NCI-H1105 (cell line): ENCODE measurements at regions not wholly inside any gene's neighbourhood (a gene's known extent, or its start where the extent isn't known, plus 50 kb on each side); places are given as distances from the start of the nearest gene placed in this dataset.
"Not testable (repeated sequence)": the region's sequence is repeated elsewhere in the genome, so short reads cannot be mapped to it uniquely, and the experiment has no call there.

Experiments used
- DNase-seq: peaks from one replicate; lab custom pipeline; 2025; lab: John Stamatoyannopoulos, UW

DNA sequence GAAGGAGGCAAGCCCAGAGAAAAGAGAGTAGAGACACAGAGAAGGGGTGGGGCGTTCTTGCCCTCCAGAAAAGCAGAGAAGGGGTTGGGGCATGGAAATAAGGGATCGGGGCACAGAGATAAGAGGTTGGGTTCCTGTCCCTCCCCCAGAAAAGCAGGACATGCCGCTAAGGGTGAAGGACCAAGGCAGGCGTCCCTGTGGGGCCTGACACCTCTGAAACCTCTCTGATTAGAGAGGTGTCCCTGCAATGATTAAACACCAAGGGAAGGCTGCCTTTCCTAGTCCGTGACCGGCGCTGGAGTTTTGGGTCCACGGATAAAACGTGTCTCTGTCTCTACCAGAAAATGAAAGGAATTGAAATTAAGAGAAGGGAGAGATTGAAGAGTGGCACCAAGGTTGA is 914.0 kb upstream of the CRIM1 start:
- not testable (repeated sequence) for DNase-seq

GRCh38 chr2:35440308-35440707 is 915.3 kb upstream of the CRIM1 start:
- not testable (repeated sequence) for DNase-seq

- not testable (repeated sequence) for DNase-seq
These were observed 918.7 kb upstream of the CRIM1 start for GRCh38 chr2:35436893-35437292.

DNA sequence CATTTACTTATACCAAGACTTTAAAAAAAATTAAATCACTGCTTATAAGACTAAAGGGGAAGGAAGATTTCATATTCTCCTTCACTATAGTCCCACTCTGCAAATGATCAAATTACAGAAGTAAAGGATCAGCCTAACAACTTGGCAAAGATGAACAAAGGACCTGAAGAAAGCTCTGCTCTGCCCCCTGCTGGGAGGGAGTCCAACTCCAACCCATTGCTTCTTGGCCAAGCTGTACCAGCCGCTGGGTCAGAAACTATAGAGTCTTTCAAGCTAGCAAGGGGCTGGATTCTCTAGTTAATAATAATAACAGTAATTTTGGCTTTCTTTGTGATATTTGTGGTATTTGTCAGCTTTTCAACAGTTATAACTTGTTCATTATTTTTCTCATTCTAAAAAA is 927.0 kb upstream of the CRIM1 start:
- no peak for DNase-seq

DNA sequence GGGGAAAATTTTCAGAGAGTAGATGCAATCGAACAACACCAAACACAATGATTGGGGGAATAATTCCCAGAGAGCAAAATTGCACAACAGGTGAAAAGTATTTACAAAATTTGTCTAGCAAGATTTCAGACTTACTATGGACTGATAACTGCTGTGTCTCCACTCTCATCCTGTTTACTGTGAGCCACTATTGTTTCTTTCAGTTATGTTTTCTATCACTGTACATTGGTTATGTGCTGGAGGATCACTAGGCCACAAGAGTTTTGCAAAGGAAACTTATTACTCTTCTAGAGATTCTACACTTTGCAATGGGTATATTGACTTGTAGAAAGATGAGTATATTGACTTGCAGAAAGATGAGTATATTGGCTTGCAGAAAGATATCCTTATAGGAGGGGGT is 934.1 kb upstream of the CRIM1 start:
- no peak for DNase-seq

DNA sequence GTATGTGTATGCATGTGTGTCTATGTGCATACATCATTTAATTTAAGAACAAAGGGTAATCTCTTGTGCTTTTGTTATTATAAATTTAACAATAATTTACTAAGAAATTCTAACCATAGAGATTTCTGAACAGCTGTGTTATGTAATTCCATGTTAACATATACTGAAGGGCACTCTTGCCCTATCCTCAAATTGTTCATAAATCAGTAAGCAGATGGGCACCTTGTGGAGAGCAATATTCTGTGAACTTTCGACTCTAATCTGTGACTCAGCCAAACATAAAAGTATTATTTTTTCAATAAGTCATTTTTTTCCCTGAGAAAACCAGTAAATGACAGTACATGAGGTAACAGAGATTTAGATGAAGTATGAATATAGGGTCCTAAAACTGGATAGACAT is 938.3 kb upstream of the CRIM1 start:
- DNase-seq: no peak

DNA sequence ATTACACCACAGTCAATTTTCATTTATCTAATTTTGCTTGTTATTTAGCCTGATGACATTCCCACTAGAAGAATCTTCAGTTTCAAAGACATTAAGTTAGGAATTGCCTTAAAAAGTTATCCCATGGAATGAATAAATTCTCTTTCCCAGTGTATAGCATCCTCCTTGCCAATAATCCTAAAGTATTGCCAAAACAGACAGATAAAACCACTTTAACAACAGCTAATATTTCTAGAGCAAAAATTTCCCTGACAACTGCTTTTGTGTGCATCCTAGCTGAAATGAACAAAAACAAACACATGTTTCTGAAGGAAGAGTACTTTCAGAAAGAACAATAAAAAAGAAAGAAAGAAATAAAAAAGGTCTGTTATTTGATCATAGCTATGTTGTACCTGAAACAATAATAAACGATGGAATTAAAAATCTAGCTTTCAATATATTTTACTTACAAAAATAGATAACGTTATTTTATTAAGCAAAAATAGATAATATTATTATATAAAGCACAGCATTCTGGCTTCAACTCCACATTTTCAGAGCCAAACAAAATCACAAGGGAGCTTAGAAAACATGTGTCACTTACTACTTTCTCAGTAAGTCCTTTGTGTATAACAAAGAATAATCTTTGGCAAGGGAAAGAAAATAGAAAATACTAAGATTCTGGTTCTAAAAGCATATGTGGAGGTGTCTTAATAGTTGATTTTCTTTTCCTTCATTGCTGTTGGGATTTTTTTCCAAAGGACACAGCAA is 939.0 kb upstream of the CRIM1 start:
- DNase-seq: no peak

DNA sequence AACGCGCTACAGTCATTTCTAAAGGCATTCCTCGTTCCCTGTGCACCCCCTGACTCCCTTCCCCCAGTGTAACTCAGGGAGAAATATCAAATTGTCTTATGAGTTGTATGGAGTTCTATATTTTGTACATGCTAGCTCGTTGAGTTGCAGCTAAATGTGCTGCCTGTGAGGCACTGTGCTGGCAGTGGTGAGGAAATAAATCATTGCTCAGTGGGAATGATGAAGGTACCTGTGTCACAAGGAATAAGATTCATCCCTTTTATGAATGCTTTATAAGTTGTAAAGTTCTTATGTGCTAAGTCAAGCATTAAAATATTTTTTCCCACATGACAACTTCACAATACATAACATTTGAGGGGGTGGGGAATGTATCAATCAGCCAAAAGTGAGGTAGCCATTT is 939.6 kb upstream of the CRIM1 start:
- no peak for DNase-seq

GRCh38 chr2:35415282-35415681 is 940.3 kb upstream of the CRIM1 start:
- DNase-seq: no peak

DNA sequence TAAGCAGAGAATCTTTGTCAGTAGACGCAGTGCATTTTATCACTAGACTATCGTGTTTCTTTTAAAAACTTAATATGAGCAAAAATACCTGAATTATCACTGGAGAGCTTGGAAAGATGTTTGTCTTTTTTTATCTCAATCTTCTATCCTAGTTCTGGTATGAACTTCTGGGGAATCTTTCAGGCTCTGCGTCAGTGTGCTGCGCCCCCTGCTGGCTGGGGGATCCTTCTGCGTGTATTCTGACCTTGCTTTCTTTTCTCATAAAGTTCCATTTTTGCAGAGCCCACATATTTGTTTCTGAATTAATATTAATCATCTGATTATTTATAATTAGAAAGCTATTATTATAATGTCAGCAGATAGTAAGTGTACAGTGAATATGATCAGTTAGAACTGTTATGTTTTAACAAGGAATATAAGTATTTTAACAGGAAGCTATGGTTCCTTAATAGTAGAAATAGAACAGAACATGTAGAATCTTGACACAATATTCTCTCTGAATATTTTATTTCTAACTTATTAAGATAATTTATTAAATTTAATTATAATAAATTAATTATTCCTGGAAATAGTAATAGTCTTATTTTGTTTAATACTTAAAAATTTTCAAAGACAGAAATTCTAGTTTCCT is 945.0 kb upstream of the CRIM1 start:
- peak; percentile 17 for DNase-seq

DNA sequence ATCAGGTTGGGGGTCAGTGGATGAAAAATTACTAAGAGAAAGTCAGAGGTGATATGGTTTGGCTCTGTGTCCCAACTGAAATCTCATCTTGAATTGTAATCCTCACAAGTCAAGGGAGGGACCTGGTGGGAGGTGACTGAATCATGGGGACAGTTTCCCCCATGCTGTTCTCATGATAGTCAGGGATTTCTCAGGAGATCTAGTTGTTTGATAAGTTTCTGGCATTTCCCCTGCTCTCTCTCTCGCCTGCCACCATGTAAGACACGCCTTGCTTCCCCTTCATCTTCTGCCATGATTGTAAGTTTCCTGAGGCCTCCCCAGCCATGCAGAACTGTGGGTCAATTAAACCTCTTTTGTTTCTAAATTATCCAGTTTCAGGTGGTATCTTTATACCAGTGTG is 945.8 kb upstream of the CRIM1 start:
- DNase-seq: no peak

DNA sequence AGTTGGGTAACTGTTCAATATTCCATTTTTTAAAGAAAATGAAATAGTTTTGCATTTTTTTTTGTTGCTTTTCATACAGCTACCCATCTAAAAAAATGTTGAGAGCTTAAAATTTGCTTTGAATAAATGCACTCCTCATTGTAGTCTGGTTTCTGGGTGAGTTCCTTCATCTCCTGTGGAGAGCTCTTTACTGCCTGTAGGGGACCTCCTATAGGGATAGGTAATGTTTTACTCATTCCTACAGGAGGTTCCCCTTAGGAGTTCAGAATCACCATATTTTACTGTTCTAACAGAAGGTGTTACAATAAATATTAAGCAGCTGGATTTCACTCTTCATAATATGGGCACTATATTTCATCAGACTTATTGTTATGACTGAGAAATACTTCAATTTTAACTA is 947.3 kb upstream of the CRIM1 start:
- no peak for DNase-seq

- DNase-seq: no peak
These were observed 963.7 kb upstream of the CRIM1 start for GRCh38 chr2:35391736-35392442.

- no peak for DNase-seq
These were observed 976.8 kb upstream of the CRIM1 start for GRCh38 chr2:35378791-35379190.

GRCh38 chr2:35374845-35375244 is 980.7 kb upstream of the CRIM1 start:
- no peak for DNase-seq

- no peak for DNase-seq
These were observed 989.7 kb upstream of the CRIM1 start for GRCh38 chr2:35365859-35366258.

- DNase-seq: no peak
These were observed 999.2 kb upstream of the CRIM1 start for GRCh38 chr2:35356332-35356731.

DNA sequence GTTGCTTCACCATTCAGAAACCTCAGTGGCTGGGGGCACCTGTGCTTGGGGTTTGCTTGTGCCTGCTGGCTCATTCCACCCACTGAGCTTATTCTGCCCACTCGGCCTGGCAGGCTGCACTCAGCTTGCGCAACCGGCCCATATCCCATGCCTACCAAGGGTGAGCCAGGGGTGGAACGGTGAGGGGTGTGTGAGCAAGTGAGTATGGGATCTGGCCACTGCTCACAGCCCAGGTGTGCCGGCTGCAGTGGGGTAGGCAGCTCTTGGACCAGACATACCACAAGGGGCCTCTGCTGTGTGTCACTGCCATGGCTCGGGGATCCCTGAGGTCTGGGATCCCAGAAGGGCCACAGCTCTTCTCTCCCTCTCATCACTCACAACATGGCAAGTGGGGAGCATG is 1000.5 kb upstream of the CRIM1 start:
- DNase-seq: no peak

DNA sequence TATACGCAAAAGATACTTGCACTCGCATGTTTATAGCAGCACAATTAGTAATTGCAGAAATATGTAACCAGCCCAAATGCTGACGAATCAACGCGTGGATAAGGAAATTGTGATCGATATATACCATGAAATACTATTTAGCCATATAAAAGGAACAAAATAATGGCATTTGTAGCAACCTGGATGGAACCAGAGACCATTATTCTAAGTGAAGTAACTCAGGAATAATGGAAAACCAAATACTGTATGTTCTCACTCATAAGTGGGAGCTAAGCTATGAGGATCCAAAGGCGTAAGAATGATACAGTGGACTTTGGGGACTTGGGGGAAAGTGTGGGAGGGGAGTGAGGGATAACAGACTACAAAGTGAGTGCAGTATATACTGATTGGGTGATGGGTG is 1008.0 kb upstream of the CRIM1 start:
- DNase-seq: no peak

GRCh38 chr2:35343135-35343534 is 1012.4 kb upstream of the CRIM1 start:
- no peak for DNase-seq

DNA sequence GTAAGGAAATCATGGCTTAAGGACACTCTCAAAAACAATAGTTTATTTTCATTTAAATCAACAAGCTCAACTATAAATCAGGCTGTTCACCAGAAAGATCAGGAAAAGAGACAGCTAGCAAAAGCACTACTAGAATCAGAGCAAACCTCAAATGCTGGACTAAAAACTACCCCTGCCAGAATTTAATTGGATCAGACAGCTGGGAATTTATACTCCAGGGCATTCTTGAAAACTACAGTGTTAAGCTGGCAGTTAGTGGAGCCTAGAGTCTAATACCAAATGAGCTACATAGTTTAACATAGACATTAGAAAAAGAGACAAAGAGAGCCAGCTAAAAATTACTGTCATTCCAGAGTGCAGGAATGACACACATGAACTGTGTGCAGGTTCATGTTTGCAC is 1016.4 kb upstream of the CRIM1 start:
- no peak for DNase-seq

DNA sequence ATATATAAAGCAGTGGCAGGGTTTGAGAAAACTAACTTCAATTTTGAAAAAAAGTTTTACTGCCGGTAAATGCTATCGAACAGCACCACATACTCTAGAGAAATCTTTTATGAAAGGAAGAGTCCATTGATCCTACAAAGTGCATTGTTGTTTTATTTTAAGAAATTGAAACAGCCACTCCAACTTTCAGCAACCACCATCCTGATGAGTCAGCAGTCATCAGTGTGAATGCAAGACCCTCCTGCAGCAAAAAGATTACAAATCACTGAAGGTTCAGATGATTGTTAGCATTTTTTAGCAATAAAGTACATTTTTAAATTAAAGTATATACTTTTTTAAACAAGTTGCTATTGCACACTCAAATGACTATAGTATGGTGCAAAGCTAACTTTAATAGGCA is 1017.7 kb upstream of the CRIM1 start:
- DNase-seq: no peak

GRCh38 chr2:35314049-35314448 is 1041.5 kb upstream of the CRIM1 start:
- DNase-seq: no peak
